ENCODE measurements at regions not wholly inside any gene's neighbourhood (a gene's known extent, or its start where the extent isn't known, plus 50 kb on each side); places are given as distances from the start of the nearest gene placed in this dataset.

- no peak for TF ChIP-seq RXRA (IDR thresholded peaks at IDR 0.05)
Observed at GRCh38 chr1:201706109-201706508, 122.8 kb upstream of the IPO9 start (continued).

- no peaks in the 10 kb centered on the region for H3K36me3 ChIP-seq (ENCODE audit: control insufficient read depth in 4 of 4, insufficient read depth in 3 of 4, low read depth in 1 of 4, low read length in 3 of 4)
- no peaks in the 10 kb centered on the region for H3K27me3 ChIP-seq (ENCODE audit: control insufficient read depth in 4 of 4, insufficient read depth in 4 of 4, low read length in 3 of 4)
- H3K4me1 ChIP-seq (ENCODE audit: control insufficient read depth in 4 of 4, insufficient read depth in 4 of 4, low read length in 3 of 4), result peaks cover 0 to 4% (median 2%) of the 10 kb centered on the region in 4 donors
- WGBS, result 83% methylated on average over 7 of the region's 7 CpGs
- no peak overlapping the region for H3K9ac ChIP-seq (ENCODE audit: low read depth in 1 of 2, low read length in 2 of 2)
- TF ChIP-seq HNF4G (IDR thresholded peaks at IDR 0.05) (no peak), MAX (IDR thresholded peaks at IDR 0.05) (no peak), NR2F2 (IDR thresholded peaks at IDR 0.05) (no peak), EGR1 (IDR thresholded peaks at IDR 0.05; ENCODE audit: low read depth in 2 of 2) (no peak), ZBTB33 (IDR thresholded peaks at IDR 0.05) (no peak), SP1 (IDR thresholded peaks at IDR 0.05) (no peak), GABPA (IDR thresholded peaks at IDR 0.05 in 1 of 2, conservative IDR thresholded peaks at IDR 0.05 in 1 of 2) (no peak), ATF3 (IDR thresholded peaks at IDR 0.05) (no peak), YY1 (IDR thresholded peaks at IDR 0.05) (no peak), TAF1 (conservative IDR thresholded peaks at IDR 0.05) (no peak)
- no peak overlapping the region for H3K4me3 ChIP-seq (ENCODE audit: low read depth in 1 of 3, low read length in 3 of 3)
- no peak for DNase-seq (ENCODE audit: low spot score)
- no peaks in the 10 kb centered on the region for H3K9me3 ChIP-seq (ENCODE audit: control insufficient read depth in 4 of 4, low read length in 3 of 4)
- H3K27ac ChIP-seq (ENCODE audit: low read depth in 1 of 2, low read length in 2 of 2), result no peak overlapping the region
Observed at GRCh38 chr1:201707027-201707426, 121.9 kb upstream of the IPO9 start.

- Histone ChIP-seq H3K4me3 (ENCODE audit: low read depth in 1 of 3, low read length in 3 of 3) (no peak overlapping the region), H3K9me3 (ENCODE audit: control insufficient read depth in 4 of 4, low read length in 3 of 4) (no peaks in the 10 kb centered on the region), H3K27ac (ENCODE audit: low read depth in 1 of 2, low read length in 2 of 2) (no peak overlapping the region), H3K4me1 (ENCODE audit: control insufficient read depth in 4 of 4, insufficient read depth in 4 of 4, low read length in 3 of 4) (peaks cover 0 to 4% (median 2%) of the 10 kb centered on the region in 4 donors), H3K27me3 (ENCODE audit: control insufficient read depth in 4 of 4, insufficient read depth in 4 of 4, low read length in 3 of 4) (no peaks in the 10 kb centered on the region), H3K9ac (ENCODE audit: low read depth in 1 of 2, low read length in 2 of 2) (no peak overlapping the region), H3K36me3 (ENCODE audit: control insufficient read depth in 4 of 4, insufficient read depth in 3 of 4, low read depth in 1 of 4, low read length in 3 of 4) (no peaks in the 10 kb centered on the region)
- TF ChIP-seq RAD21 (IDR thresholded peaks at IDR 0.05) (no peak), SP1 (IDR thresholded peaks at IDR 0.05) (no peak), JUND (IDR thresholded peaks at IDR 0.05) (no peak), GABPA (IDR thresholded peaks at IDR 0.05 in 1 of 2, conservative IDR thresholded peaks at IDR 0.05 in 1 of 2) (no peak), HNF4A (conservative IDR thresholded peaks at IDR 0.05) (no peak), YY1 (IDR thresholded peaks at IDR 0.05) (no peak), TAF1 (conservative IDR thresholded peaks at IDR 0.05) (no peak), REST (IDR thresholded peaks at IDR 0.05) (no peak), RXRA (IDR thresholded peaks at IDR 0.05) (no peak), FOXA1 (IDR thresholded peaks at IDR 0.05) (no peak), NR2F2 (IDR thresholded peaks at IDR 0.05) (no peak), HNF4G (IDR thresholded peaks at IDR 0.05) (no peak), FOXA2 (IDR thresholded peaks at IDR 0.05) (no peak), ZBTB33 (IDR thresholded peaks at IDR 0.05) (no peak)
- no peak for DNase-seq (ENCODE audit: low spot score)
- 36% methylated on average over 2 of the region's 2 CpGs for WGBS
Observed at GRCh38 chr1:201707656-201708055, 121.3 kb upstream of the IPO9 start.

Data from liver (tissue), 7 donors.